Astrocyte of the spinal cord (primary cell): ENCODE measurements at regions not wholly inside any gene's neighbourhood (a gene's known extent, or its start where the extent isn't known, plus 50 kb on each side); places are given as distances from the start of the nearest gene placed in this dataset.

ENCODE experiments used
- DNase-seq: peaks from one replicate; pipeline ENCODE4 v3.0.0; 2011; ENCODE audit warnings: low read depth, low spot score
- H3K4me3 ChIP-seq: 2 replicates; pipeline ENCODE4 v1.5.1; 2011; ENCODE audit warnings: low read depth, mild to moderate bottlenecking, low read length, moderate library complexity
- CTCF ChIP-seq: IDR thresholded peaks from 2 replicates; pipeline ENCODE4 v1.5.1; 2012; ENCODE audit warnings: low read depth, mild to moderate bottlenecking, low read length, inconsistent platforms
- in situ Hi-C: cut with HindIII; loops from 2 replicates; pipeline ENCODE4 v1.10.0; 2017; ENCODE audit warnings: low sequenced_read_pairs

- no peak overlapping the region for H3K4me3 ChIP-seq
- TF ChIP-seq CTCF: no peak
- in situ Hi-C loops: no loop called here
- DNase-seq: no peak
Observed at GRCh38 chr5:148928141-148928540, 101.7 kb downstream of the ADRB2 start.

- H3K4me3 ChIP-seq: no peak overlapping the region
- no peak for TF ChIP-seq CTCF
- DNase-seq: no peak
- in situ Hi-C loops: no loop called here
Observed at GRCh38 chr5:148931453-148932057, 105.1 kb downstream of the ADRB2 start.

- no peak overlapping the region for H3K4me3 ChIP-seq
- in situ Hi-C loops: no loop called here
- no peak for TF ChIP-seq CTCF
- no peak for DNase-seq
Observed at GRCh38 chr5:148932355-148932935, 106.0 kb downstream of the ADRB2 start.

- no peak for TF ChIP-seq CTCF
- no peak overlapping the region for H3K4me3 ChIP-seq
- no peak for DNase-seq
- in situ Hi-C loops: no loop called here
Observed at GRCh38 chr5:148933903-148934432, 107.6 kb downstream of the ADRB2 start.

GRCh38 chr5:148934895-148935400, 108.5 kb downstream of the ADRB2 start:
- no peak for DNase-seq
- TF ChIP-seq CTCF: no peak
- in situ Hi-C loops: no loop called here
- no peak overlapping the region for H3K4me3 ChIP-seq

GRCh38 chr5:148937239-148937638, 110.8 kb downstream of the ADRB2 start:
- no peak for TF ChIP-seq CTCF
- H3K4me3 ChIP-seq: no peak overlapping the region
- DNase-seq: no peak
- in situ Hi-C loops: no loop called here
